ENCODE measurements at regions not wholly inside any gene's neighbourhood (a gene's known extent, or its start where the extent isn't known, plus 50 kb on each side); places are given as distances from the start of the nearest gene placed in this dataset.
"Not testable (repeated sequence)": the region's sequence is repeated elsewhere in the genome, so short reads cannot be mapped to it uniquely, and the experiment has no call there.

GRCh38 chr1:148679050-148679786 lies 69.4 kb upstream of the NUDT4B start:
- peak; percentile 73 for DNase-seq (ENCODE audit: low spot score)
- intact Hi-C loops (cut with DNase I) = not testable (repeated sequence)

GRCh38 chr1:148679787-148680326 lies 68.7 kb upstream of the NUDT4B start:
- DNase-seq (ENCODE audit: low spot score); intact Hi-C loops (cut with DNase I): not testable (repeated sequence)

GRCh38 chr1:148686735-148687134 lies 61.8 kb upstream of the NUDT4B start:
- intact Hi-C loops (cut with DNase I); DNase-seq (ENCODE audit: low spot score): not testable (repeated sequence)

- DNase-seq (ENCODE audit: low spot score); intact Hi-C loops (cut with DNase I): not testable (repeated sequence)
Observed at GRCh38 chr1:148687376-148687775, 61.2 kb upstream of the NUDT4B start.
